Endothelial cell of umbilical vein (primary cell): ENCODE measurements at regions not wholly inside any gene's neighbourhood (a gene's known extent, or its start where the extent isn't known, plus 50 kb on each side); places are given as distances from the start of the nearest gene placed in this dataset.

ENCODE experiments used
- BruUV-seq: library from RNA; stranded (reverse); fragments of 400-500 nt; replicated peaks from 2 replicates; lab custom pipeline; 2021; lab: Mats Ljungman, UMichigan
- CTCF ChIA-PET: fragments of 300-600, 350-600 bp; sonication (Branson Sonifier 250); formaldehyde crosslinking; loops from one replicate; lab custom pipeline; 2021; ENCODE audit warnings: antibody characterized with exemption, inconsistent platforms; lab: Charles Lee
- POLR2A ChIA-PET: fragments of 300-600, 350-600 bp; sonication (Branson Sonifier 250); formaldehyde crosslinking; loops from one replicate; lab custom pipeline; 2021; ENCODE audit warnings: antibody characterized with exemption, inconsistent platforms; lab: Charles Lee
- DNase-seq: peaks from one replicate; pipeline ENCODE4 v3.0.0-alpha.2; 2011; ENCODE audit warnings: low read depth, low spot score
- FAIRE-seq: peaks from 2 replicates; lab custom pipeline; 2011; peaks lifted over from hg19 to GRCh38; lab: Jason Lieb, UNC
- H2AFZ ChIP-seq: 2 replicates; pipeline ENCODE4 v1.6.0; 2012; ENCODE audit warnings: low read depth, low read length, control low read depth, inconsistent platforms
- H3K27ac ChIP-seq: 2 replicates; pipeline ENCODE4 v1.5.1; 2011; ENCODE audit warnings: low read depth, mild to moderate bottlenecking, control low read depth, low read length, moderate library complexity; ENCODE audit not compliant: insufficient read depth
- H3K27me3 ChIP-seq, 2 experiments: 2 replicates each; pipeline versions ENCODE4 v1.6.0 to v1.6.1; 2011; ENCODE audit warnings: low read length in 2 of 2, mixed read lengths in 1 of 2; ENCODE audit not compliant: control insufficient read depth in 2 of 2, insufficient read depth in 2 of 2
- H3K36me3 ChIP-seq, 2 experiments: 2 replicates in 1 of 2; 3 replicates in 1 of 2; pipeline ENCODE4 v1.5.1; 2011; ENCODE audit warnings: low read length in 2 of 2, mild to moderate bottlenecking in 1 of 2, moderate library complexity in 1 of 2; ENCODE audit not compliant: control insufficient read depth in 2 of 2, insufficient read depth in 2 of 2; ENCODE audit errors: extremely low read depth in 1 of 2
- H3K4me1 ChIP-seq: 3 replicates; pipeline ENCODE4 v1.5.1; 2011; ENCODE audit warnings: mild to moderate bottlenecking, low read length; ENCODE audit not compliant: control insufficient read depth, insufficient read depth; ENCODE audit errors: extremely low read depth
- H3K4me2 ChIP-seq: 2 replicates; pipeline ENCODE4 v1.6.1; 2011; ENCODE audit warnings: low read length, control low read depth, mixed read lengths; ENCODE audit not compliant: insufficient read depth
- H3K4me3 ChIP-seq, 3 experiments: fragments of 200-600 bp in 1 of 3; sonication (generic), shearing (Covaris generic) in 1 of 3; replicated peaks in 1 of 3; 2 replicates each; pipeline ENCODE4 v1.5.1; 2011 to 2016; ENCODE audit warnings: control low read depth in 3 of 3, low read length in 3 of 3, mild to moderate bottlenecking in 2 of 3, inconsistent platforms in 1 of 3, low read depth in 1 of 3, moderate library complexity in 1 of 3; ENCODE audit not compliant: insufficient read depth in 1 of 3
- H3K79me2 ChIP-seq: 2 replicates; pipeline ENCODE4 v1.6.0; 2012; ENCODE audit warnings: low read length, inconsistent platforms; ENCODE audit not compliant: control insufficient read depth, insufficient read depth
- H3K9ac ChIP-seq: replicated peaks from 2 replicates; pipeline ENCODE3; 2011; ENCODE audit warnings: low read length, control low read depth; ENCODE audit not compliant: insufficient read depth; ENCODE audit errors: extremely low read depth
- H3K9me1 ChIP-seq: replicated peaks from 3 replicates; pipeline ENCODE4 v1.6.0; 2011; ENCODE audit warnings: mild to moderate bottlenecking, low read length; ENCODE audit not compliant: control insufficient read depth, insufficient read depth; ENCODE audit errors: extremely low read depth
- H3K9me3 ChIP-seq: replicated peaks from 2 replicates; pipeline ENCODE4 v1.5.1; 2012; ENCODE audit warnings: low read length, inconsistent platforms; ENCODE audit not compliant: control insufficient read depth, insufficient read depth
- H4K20me1 ChIP-seq: replicated peaks from 2 replicates; pipeline ENCODE3; 2011; ENCODE audit warnings: mild to moderate bottlenecking, low read length; ENCODE audit not compliant: control insufficient read depth, insufficient read depth; ENCODE audit errors: extremely low read depth
- EZH2 ChIP-seq: IDR thresholded peaks from 2 replicates; pipeline ENCODE4 v1.6.1; 2012; ENCODE audit warnings: borderline replicate concordance, low read depth, mild to moderate bottlenecking, moderate library complexity, low read length, inconsistent platforms; ENCODE audit not compliant: severe bottlenecking
- FOS ChIP-seq: IDR thresholded peaks from 2 replicates; pipeline ENCODE4 v1.6.1; 2011; ENCODE audit warnings: mild to moderate bottlenecking, low read length, moderate library complexity, borderline replicate concordance; ENCODE audit not compliant: insufficient read depth
- GATA2 ChIP-seq: IDR thresholded peaks from 2 replicates; pipeline ENCODE4 v1.7.0; 2011; ENCODE audit warnings: low read depth, mild to moderate bottlenecking, moderate library complexity, mixed read lengths, low read length; ENCODE audit not compliant: insufficient read length, insufficient read depth
- JUN ChIP-seq: IDR thresholded peaks from 2 replicates; pipeline ENCODE4 v1.6.1; 2011; ENCODE audit warnings: borderline replicate concordance, low read depth; ENCODE audit not compliant: insufficient read length, insufficient read depth
- MYC ChIP-seq: IDR thresholded peaks from one replicate; pipeline ENCODE4 v1.6.1; 2011; ENCODE audit warnings: mild to moderate bottlenecking, low read depth, low read length
- POLR2A ChIP-seq: IDR thresholded peaks from 2 replicates; pipeline ENCODE4 v1.6.1; 2012; ENCODE audit warnings: low read depth, mild to moderate bottlenecking, control low read depth, low read length
- POLR2AphosphoS5 ChIP-seq: IDR thresholded peaks from 2 replicates; pipeline ENCODE4 v1.6.1; 2012; ENCODE audit warnings: low read depth, mild to moderate bottlenecking, control low read depth, low read length, moderate library complexity; ENCODE audit not compliant: insufficient read depth
- dilution Hi-C: fragments of 300-500 bp; cut with MboI; formaldehyde crosslinking; loops from one replicate; pipeline ENCODE4 v1.15.0; 2019; ENCODE audit warnings: low sequenced_read_pairs; ENCODE audit not compliant: extremely low pct_ligation_motif_present
- intact Hi-C: fragments of 100-400 bp; cut with micrococcal nuclease; formaldehyde crosslinking; loops from one replicate; pipeline ENCODE4 v1.10.0; 2022
- TF ChIP-seq, protein P1 (sequence below): IDR thresholded peaks from 2 replicates; pipeline ENCODE4 v1.6.1; 2011; ENCODE audit not compliant: insufficient read depth, insufficient read length
- TF ChIP-seq, protein P2 (sequence below), 2 donors: IDR thresholded peaks; 1 replicate in 1 of 2; 2 replicates in 1 of 2; pipeline ENCODE4 v1.5.1; 2011; ENCODE audit warnings: low read length in 2 of 2, mild to moderate bottlenecking in 2 of 2, moderate library complexity in 2 of 2, control low read depth in 1 of 2, inconsistent platforms in 1 of 2, low read depth in 1 of 2; ENCODE audit not compliant: insufficient read depth in 1 of 2; ENCODE audit errors: extremely low read depth in 1 of 2

DNA sequence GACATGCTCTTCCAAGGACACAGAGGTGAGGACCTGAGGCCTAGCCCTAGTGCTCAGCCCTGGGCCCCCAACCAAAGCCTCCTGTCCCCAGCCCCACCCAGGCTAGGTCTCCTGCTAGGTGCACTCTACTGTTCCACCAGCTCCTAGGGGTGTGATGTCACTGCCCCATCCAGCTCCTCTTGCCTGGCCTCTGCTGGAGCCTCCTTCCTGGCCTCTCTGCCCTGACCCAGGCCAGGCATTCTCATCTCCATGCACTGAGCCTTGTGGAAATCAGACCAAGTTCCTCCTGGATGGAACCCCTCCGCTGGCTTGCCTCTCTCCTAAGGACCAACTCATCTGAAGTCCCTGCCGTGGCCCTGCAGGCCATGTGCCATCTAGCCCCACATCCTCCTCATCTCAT, 156.8 kb downstream of the INHBB start:
- FAIRE-seq (no peak), DNase-seq (no peak)
- no peaks in the 10 kb centered on the region for H3K9me3 ChIP-seq
- CTCF ChIA-PET = no interaction called here
- no peak for TF ChIP-seq GATA2
- no peak for TF ChIP-seq MYC
- TF ChIP-seq JUN = no peak
- TF ChIP-seq, protein P1, sequence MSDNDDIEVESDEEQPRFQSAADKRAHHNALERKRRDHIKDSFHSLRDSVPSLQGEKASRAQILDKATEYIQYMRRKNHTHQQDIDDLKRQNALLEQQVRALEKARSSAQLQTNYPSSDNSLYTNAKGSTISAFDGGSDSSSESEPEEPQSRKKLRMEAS = no peak
- TF ChIP-seq FOS = no peak
- no peak for TF ChIP-seq POLR2A
- no peak for TF ChIP-seq EZH2
- intact Hi-C loops (no loop called here), dilution Hi-C loops (no loop called here)
- no peaks in the 10 kb centered on the region for H3K36me3 ChIP-seq
- H3K27me3 ChIP-seq = peaks cover 13 to 40% of the 10 kb centered on the region in 2 experiments
- H3K79me2 ChIP-seq = no peaks in the 10 kb centered on the region
- H3K9me1 ChIP-seq = no peaks in the 10 kb centered on the region
- H3K4me1 ChIP-seq = no peaks in the 10 kb centered on the region
- H3K9ac ChIP-seq = no peak overlapping the region
- H3K4me2 ChIP-seq = no peak overlapping the region
- H3K4me3 ChIP-seq = no peak overlapping the region
- BruUV-seq = no TSS peak
- H2AFZ ChIP-seq = no peak overlapping the region
- H3K27ac ChIP-seq = no peak overlapping the region
- POLR2A ChIA-PET = no interaction called here
- H4K20me1 ChIP-seq = no peaks in the 10 kb centered on the region

DNA sequence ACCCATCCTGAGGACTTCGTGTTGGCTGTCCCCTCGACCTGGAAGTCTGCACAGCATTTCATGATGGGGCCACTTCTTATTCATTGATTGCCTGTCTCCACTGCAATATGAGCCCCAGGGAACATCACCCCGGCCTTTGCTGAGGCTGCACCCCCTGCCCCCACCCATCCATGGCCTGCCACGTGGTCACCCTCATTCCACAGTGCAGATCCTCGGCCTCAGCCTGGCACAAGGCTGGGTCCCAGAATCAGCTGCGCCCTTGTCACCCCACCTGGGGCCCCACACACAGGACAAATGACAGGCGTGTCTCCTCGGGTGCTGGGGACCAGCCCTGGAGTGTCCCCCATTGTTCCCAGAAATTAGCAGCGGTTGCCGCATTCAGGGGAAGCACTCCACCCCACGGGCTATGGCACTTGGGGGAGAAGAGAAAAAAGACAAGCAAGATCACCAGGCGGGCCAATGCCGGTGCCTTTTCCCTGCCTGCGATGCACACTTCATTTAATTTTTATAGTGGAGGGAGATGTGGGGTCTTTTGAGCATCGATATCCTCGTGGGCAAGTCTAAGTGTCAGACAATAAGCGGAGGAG, 157.4 kb downstream of the INHBB start:
- BruUV-seq = no TSS peak
- CTCF ChIA-PET = no interaction called here

More for the DNA sequence above, 157.4 kb downstream of the INHBB start:
- FAIRE-seq = no peak
- Histone ChIP-seq H3K79me2 (no peaks in the 10 kb centered on the region), H4K20me1 (no peaks in the 10 kb centered on the region), H3K27ac (no peak overlapping the region), H3K9me3 (no peaks in the 10 kb centered on the region), H3K9me1 (no peaks in the 10 kb centered on the region), H3K4me2 (no peak overlapping the region), H2AFZ (no peak overlapping the region), H3K4me1 (peaks cover 2% of the 10 kb centered on the region), H3K9ac (no peak overlapping the region), H3K36me3 (no peaks in the 10 kb centered on the region), H3K4me3 (no peak overlapping the region), H3K27me3 (peaks cover 13 to 38% of the 10 kb centered on the region in 2 experiments)
- POLR2A ChIA-PET = no interaction called here
- no peak for DNase-seq
- intact Hi-C loops = no loop called here
- dilution Hi-C loops = no loop called here
- TF ChIP-seq JUN (no peak), GATA2 (no peak), EZH2 (no peak), FOS (no peak), MYC (no peak), POLR2A (no peak), POLR2AphosphoS5 (no peak)
- TF ChIP-seq, protein P2, sequence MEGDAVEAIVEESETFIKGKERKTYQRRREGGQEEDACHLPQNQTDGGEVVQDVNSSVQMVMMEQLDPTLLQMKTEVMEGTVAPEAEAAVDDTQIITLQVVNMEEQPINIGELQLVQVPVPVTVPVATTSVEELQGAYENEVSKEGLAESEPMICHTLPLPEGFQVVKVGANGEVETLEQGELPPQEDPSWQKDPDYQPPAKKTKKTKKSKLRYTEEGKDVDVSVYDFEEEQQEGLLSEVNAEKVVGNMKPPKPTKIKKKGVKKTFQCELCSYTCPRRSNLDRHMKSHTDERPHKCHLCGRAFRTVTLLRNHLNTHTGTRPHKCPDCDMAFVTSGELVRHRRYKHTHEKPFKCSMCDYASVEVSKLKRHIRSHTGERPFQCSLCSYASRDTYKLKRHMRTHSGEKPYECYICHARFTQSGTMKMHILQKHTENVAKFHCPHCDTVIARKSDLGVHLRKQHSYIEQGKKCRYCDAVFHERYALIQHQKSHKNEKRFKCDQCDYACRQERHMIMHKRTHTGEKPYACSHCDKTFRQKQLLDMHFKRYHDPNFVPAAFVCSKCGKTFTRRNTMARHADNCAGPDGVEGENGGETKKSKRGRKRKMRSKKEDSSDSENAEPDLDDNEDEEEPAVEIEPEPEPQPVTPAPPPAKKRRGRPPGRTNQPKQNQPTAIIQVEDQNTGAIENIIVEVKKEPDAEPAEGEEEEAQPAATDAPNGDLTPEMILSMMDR (IDR thresholded peaks at IDR 0.05; ENCODE audit: extremely low read depth in 1 of 2, insufficient read depth in 1 of 2, low read depth in 1 of 2, low read length in 2 of 2) = no peak
- TF ChIP-seq, protein P1 = no peak
